NCI-H524 (cell line): ENCODE measurements at regions not wholly inside any gene's neighbourhood (a gene's known extent, or its start where the extent isn't known, plus 50 kb on each side); places are given as distances from the start of the nearest gene placed in this dataset.

Experiments used
- DNase-seq, 2 experiments: peaks; one replicate each; lab custom pipeline; 2025; lab: John Stamatoyannopoulos, UW

GRCh38 chr12:78790148-78790547 is 74.4 kb upstream of the SYT1 start:
- no peak for DNase-seq

GRCh38 chr12:78792052-78792698 is 72.4 kb upstream of the SYT1 start:
- peak; percentile 6 to 64 for DNase-seq

- no peak for DNase-seq
Observed at GRCh38 chr12:78793491-78793890, 71.1 kb upstream of the SYT1 start.

GRCh38 chr12:78793982-78794381 is 70.6 kb upstream of the SYT1 start:
- DNase-seq: no peak

GRCh38 chr12:78795934-78796445 is 68.6 kb upstream of the SYT1 start:
- DNase-seq: no peak

GRCh38 chr12:78797196-78797931 is 67.2 kb upstream of the SYT1 start:
- DNase-seq: no peak

- peak; percentile 74 to 90 for DNase-seq
Observed at GRCh38 chr12:78799649-78800048, 64.9 kb upstream of the SYT1 start.

- DNase-seq: no peak
Observed at GRCh38 chr12:78802593-78802992, 62.0 kb upstream of the SYT1 start.

- no peak for DNase-seq
Observed at GRCh38 chr12:78804262-78804661, 60.3 kb upstream of the SYT1 start.
